GM13977 (cell line): ENCODE measurements at regions not wholly inside any gene's neighbourhood (a gene's known extent, or its start where the extent isn't known, plus 50 kb on each side); places are given as distances from the start of the nearest gene placed in this dataset.
"Not testable (repeated sequence)": the region's sequence is repeated elsewhere in the genome, so short reads cannot be mapped to it uniquely, and the experiment has no call there.

ENCODE experiments used
- DNase-seq: peaks from one replicate; pipeline ENCODE4 v3.0.0; 2012; ENCODE audit warnings: low spot score
- CTCF ChIP-seq: IDR thresholded peaks from 2 replicates; pipeline ENCODE4 v1.5.1; 2012; ENCODE audit warnings: mild to moderate bottlenecking, control low read depth; ENCODE audit not compliant: insufficient read depth; ENCODE audit errors: extremely low read depth, missing control alignments
- in situ Hi-C: fragments of 300-500 bp; cut with MboI; formaldehyde crosslinking; loops from one replicate; pipeline ENCODE4 v1.12.0; 2022; ENCODE audit warnings: low sequenced_read_pairs, low pct_unique_long_range_greater_than_20kb, mixed read lengths, inconsistent platforms; ENCODE audit not compliant: unreplicated experiment

- in situ Hi-C loops: no loop called here
- TF ChIP-seq CTCF: no peak
- DNase-seq: no peak
Measured at GRCh38 chr5:117135851-117136250, 561.2 kb upstream of the SEMA6A start.

- no peak for DNase-seq
- TF ChIP-seq CTCF: no peak
- in situ Hi-C loops: no loop called here
Measured at GRCh38 chr5:117133198-117133597, 558.6 kb upstream of the SEMA6A start.

DNA sequence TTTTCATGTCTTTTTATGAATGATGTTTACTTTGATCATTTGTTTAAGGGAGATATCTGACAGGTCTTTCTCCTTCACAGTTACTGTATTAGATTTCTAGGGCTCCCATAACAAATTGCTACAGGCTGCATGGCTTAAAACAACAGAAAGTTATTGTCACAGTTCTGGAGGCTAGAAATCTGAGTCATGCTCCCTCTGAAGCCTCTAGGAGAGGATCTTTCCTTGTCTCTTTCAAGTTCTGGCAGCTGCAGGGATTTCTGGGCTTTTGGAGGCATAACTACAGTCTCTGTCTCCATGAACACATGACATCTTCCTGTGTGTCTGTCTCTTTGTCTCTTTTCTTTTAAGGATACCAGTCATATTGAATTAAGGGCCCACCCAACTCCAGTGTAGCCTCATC, 557.3 kb upstream of the SEMA6A start:
- no peak for TF ChIP-seq CTCF
- in situ Hi-C loops: no loop called here
- no peak for DNase-seq

GRCh38 chr5:117131048-117131679, 556.5 kb upstream of the SEMA6A start:
- peak; percentile 26 for DNase-seq
- in situ Hi-C loops: no loop called here
- TF ChIP-seq CTCF: no peak

- no peak for DNase-seq
- TF ChIP-seq CTCF: no peak
- in situ Hi-C loops: no loop called here
Measured at GRCh38 chr5:117118499-117118898, 543.9 kb upstream of the SEMA6A start.

- in situ Hi-C loops, DNase-seq: not testable (repeated sequence)
Measured at GRCh38 chr5:117117314-117117713, 542.7 kb upstream of the SEMA6A start.

GRCh38 chr5:117110548-117110947, 535.9 kb upstream of the SEMA6A start:
- in situ Hi-C loops: no loop called here
- no peak for DNase-seq
- TF ChIP-seq CTCF: no peak
